GM11168 (cell line): ENCODE measurements at regions not wholly inside any gene's neighbourhood (a gene's known extent, or its start where the extent isn't known, plus 50 kb on each side); places are given as distances from the start of the nearest gene placed in this dataset.

Experiments
- in situ Hi-C: fragments of 300-500 bp; cut with MboI; formaldehyde crosslinking; loops from one replicate; pipeline ENCODE4 v1.12.0; 2022; ENCODE audit warnings: low sequenced_read_pairs; ENCODE audit not compliant: unreplicated experiment

GRCh38 chr9:1962588-1963106, 52.5 kb upstream of the SMARCA2 start:
- in situ Hi-C loops = no loop called here

- in situ Hi-C loops = no loop called here
Measured at GRCh38 chr9:1964093-1964492, 51.1 kb upstream of the SMARCA2 start.
